Stimulated activated naive CD8-positive, alpha-beta T cell treated with anti-CD3 and anti-CD28 coated beads, Interleukin-15, Interleukin-2, amounts not matched to agents 100 ng/mL and 50 ng/mL, for 24 hours (primary cell): ENCODE measurements at regions not wholly inside any gene's neighbourhood (a gene's known extent, or its start where the extent isn't known, plus 50 kb on each side); places are given as distances from the start of the nearest gene placed in this dataset.

Experiments used
- H3K27ac Mint-ChIP-seq: one replicate; pipeline ENCODE4 v1.8.0; 2021; ENCODE audit warnings: mild to moderate bottlenecking, mixed read lengths
- H3K27me3 Mint-ChIP-seq: one replicate; pipeline ENCODE4 v1.8.0; 2021; ENCODE audit warnings: mixed read lengths
- H3K36me3 Mint-ChIP-seq: one replicate; pipeline ENCODE4 v1.8.0; 2021; ENCODE audit warnings: low read depth, mixed read lengths
- H3K4me1 Mint-ChIP-seq: one replicate; pipeline ENCODE4 v1.8.0; 2021; ENCODE audit warnings: low read depth, mixed read lengths
- H3K4me3 Mint-ChIP-seq: one replicate; pipeline ENCODE4 v1.8.0; 2021; ENCODE audit warnings: mild to moderate bottlenecking, mixed read lengths
- H3K9me3 Mint-ChIP-seq: one replicate; pipeline ENCODE4 v1.8.0; 2021; ENCODE audit warnings: mixed read lengths

GRCh38 chr10:106438386-106438785 lies 726.1 kb downstream of the SORCS1 start:
- no peaks in the 10 kb centered on the region for H3K9me3 Mint-ChIP-seq
- no peak overlapping the region for H3K27ac Mint-ChIP-seq
- H3K4me1 Mint-ChIP-seq = no peaks in the 10 kb centered on the region
- no peaks in the 10 kb centered on the region for H3K27me3 Mint-ChIP-seq
- no peaks in the 10 kb centered on the region for H3K36me3 Mint-ChIP-seq
- no peak overlapping the region for H3K4me3 Mint-ChIP-seq

GRCh38 chr10:106436123-106436715 lies 728.3 kb downstream of the SORCS1 start:
- H3K27ac Mint-ChIP-seq = no peak overlapping the region
- no peaks in the 10 kb centered on the region for H3K36me3 Mint-ChIP-seq
- no peaks in the 10 kb centered on the region for H3K9me3 Mint-ChIP-seq
- H3K4me3 Mint-ChIP-seq = no peak overlapping the region
- no peaks in the 10 kb centered on the region for H3K4me1 Mint-ChIP-seq
- H3K27me3 Mint-ChIP-seq = no peaks in the 10 kb centered on the region

DNA sequence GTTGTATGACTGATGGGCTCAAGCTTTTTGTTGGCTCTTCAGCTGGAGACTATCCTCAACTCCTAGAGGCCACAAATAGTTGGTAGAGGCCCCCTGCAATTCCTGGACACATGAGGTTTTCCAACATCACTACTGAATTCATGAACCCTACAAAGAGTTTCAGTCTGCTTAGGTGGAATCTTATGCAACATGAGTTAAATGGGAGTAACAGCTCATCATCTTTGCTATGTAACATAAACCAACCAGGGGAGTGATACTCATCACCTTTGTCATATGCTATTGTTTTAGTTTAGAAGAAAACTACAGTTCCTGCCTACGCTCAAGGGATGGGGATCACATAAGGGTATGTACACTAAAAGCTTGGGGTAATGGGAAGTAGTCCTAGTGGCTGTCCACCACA lies 729.4 kb downstream of the SORCS1 start:
- Mint-ChIP-seq H3K4me3 (no peak overlapping the region), H3K27me3 (no peaks in the 10 kb centered on the region), H3K36me3 (no peaks in the 10 kb centered on the region), H3K9me3 (no peaks in the 10 kb centered on the region), H3K4me1 (no peaks in the 10 kb centered on the region), H3K27ac (no peak overlapping the region)

- Mint-ChIP-seq H3K36me3 (no peaks in the 10 kb centered on the region), H3K4me1 (no peaks in the 10 kb centered on the region)
These were observed 739.5 kb downstream of the SORCS1 start for GRCh38 chr10:106424981-106425380.

GRCh38 chr10:106424054-106424453 lies 740.5 kb downstream of the SORCS1 start:
- H3K4me3 Mint-ChIP-seq = no peak overlapping the region
- no peak overlapping the region for H3K27ac Mint-ChIP-seq
- H3K9me3 Mint-ChIP-seq = peaks cover 7% of the 10 kb centered on the region
- no peaks in the 10 kb centered on the region for H3K4me1 Mint-ChIP-seq
- no peaks in the 10 kb centered on the region for H3K27me3 Mint-ChIP-seq
- no peaks in the 10 kb centered on the region for H3K36me3 Mint-ChIP-seq

More at GRCh38 chr10:106424981-106425380, 739.5 kb downstream of the SORCS1 start:
- no peak overlapping the region for H3K27ac Mint-ChIP-seq
- no peaks in the 10 kb centered on the region for H3K27me3 Mint-ChIP-seq
- no peak overlapping the region for H3K4me3 Mint-ChIP-seq
- H3K9me3 Mint-ChIP-seq = no peaks in the 10 kb centered on the region

- Mint-ChIP-seq H3K27me3 (no peaks in the 10 kb centered on the region), H3K27ac (no peak overlapping the region), H3K4me1 (no peaks in the 10 kb centered on the region), H3K9me3 (no peaks in the 10 kb centered on the region), H3K4me3 (no peak overlapping the region), H3K36me3 (no peaks in the 10 kb centered on the region)
These were observed 754.2 kb downstream of the SORCS1 start for GRCh38 chr10:106410331-106410730.

- H3K27ac Mint-ChIP-seq = no peak overlapping the region
- H3K36me3 Mint-ChIP-seq = no peaks in the 10 kb centered on the region
- H3K27me3 Mint-ChIP-seq = no peaks in the 10 kb centered on the region
- H3K4me3 Mint-ChIP-seq = no peak overlapping the region
- H3K9me3 Mint-ChIP-seq = peaks cover 4% of the 10 kb centered on the region
- H3K4me1 Mint-ChIP-seq = no peaks in the 10 kb centered on the region
These were observed 759.4 kb downstream of the SORCS1 start for GRCh38 chr10:106405141-106405540.

DNA sequence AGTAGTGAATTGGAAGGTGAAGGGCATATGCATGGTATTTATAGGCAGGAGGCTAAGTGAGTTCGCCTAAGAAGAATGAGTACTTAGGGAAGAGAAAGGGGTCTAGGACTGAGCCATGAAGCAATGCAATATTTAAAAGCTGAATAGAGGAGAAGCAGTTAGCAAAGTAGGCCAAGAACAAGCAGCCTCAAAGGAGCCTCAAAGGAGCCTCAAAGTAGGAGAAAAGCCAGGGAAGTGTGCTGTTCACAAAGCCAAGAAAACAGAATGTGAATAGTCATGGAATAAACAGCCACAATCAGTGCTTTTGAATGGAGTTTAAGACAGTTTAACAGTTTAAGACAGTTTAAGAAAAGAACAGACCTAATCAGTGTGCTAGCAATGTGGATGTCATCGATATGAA lies 762.0 kb downstream of the SORCS1 start:
- H3K36me3 Mint-ChIP-seq = no peaks in the 10 kb centered on the region
- no peaks in the 10 kb centered on the region for H3K4me1 Mint-ChIP-seq
- H3K27me3 Mint-ChIP-seq = no peaks in the 10 kb centered on the region

DNA sequence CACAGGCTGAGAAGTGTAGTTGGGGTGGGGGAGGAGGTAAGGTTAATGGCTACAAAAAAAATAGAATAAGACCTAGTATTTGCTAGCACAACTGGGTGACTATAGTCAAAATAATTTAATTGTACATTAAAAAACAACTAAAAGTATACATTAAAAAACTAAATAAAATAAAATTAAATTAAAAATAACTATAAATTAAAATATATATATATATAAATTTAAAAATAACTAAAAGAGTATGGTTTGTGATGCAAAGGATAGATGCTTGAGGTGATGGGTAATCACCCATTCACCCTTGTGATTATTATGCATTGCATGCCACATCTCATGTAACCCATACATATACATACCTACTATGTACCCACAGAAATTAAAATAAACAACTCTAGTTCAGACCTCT lies 762.5 kb downstream of the SORCS1 start:
- H3K36me3 Mint-ChIP-seq = no peaks in the 10 kb centered on the region
- no peaks in the 10 kb centered on the region for H3K4me1 Mint-ChIP-seq
- H3K27ac Mint-ChIP-seq = no peak overlapping the region

More for the DNA sequence above, 762.0 kb downstream of the SORCS1 start:
- H3K4me3 Mint-ChIP-seq = no peak overlapping the region
- H3K9me3 Mint-ChIP-seq = peaks cover 4% of the 10 kb centered on the region
- no peak overlapping the region for H3K27ac Mint-ChIP-seq

DNA sequence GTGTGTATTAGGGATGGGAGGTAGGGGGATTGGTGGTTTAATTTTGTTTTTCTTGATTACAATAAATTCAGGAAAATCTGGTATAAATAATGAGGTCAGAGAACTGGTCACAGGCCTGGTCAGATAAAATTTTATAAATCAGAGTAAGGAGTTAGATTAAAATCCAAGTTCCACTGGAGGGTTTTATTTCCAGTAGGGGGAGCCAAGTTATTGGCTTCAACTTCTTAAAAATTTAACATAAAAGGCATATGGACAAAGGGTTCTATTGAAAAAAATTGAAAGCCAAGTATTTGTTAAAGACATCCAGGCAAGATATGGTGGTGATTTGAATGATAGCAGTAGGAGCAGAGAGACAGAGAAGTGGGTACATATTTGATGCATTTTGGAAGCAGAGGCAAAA lies 763.3 kb downstream of the SORCS1 start:
- Mint-ChIP-seq H3K36me3 (no peaks in the 10 kb centered on the region), H3K9me3 (peaks cover 4% of the 10 kb centered on the region), H3K27ac (no peak overlapping the region), H3K4me3 (no peak overlapping the region), H3K27me3 (no peaks in the 10 kb centered on the region), H3K4me1 (no peaks in the 10 kb centered on the region)

More for the DNA sequence above, 762.5 kb downstream of the SORCS1 start:
- Mint-ChIP-seq H3K9me3 (peaks cover 4% of the 10 kb centered on the region), H3K27me3 (no peaks in the 10 kb centered on the region), H3K4me3 (no peak overlapping the region)

GRCh38 chr10:106399112-106399511 lies 765.4 kb downstream of the SORCS1 start:
- no peaks in the 10 kb centered on the region for H3K36me3 Mint-ChIP-seq
- no peaks in the 10 kb centered on the region for H3K27me3 Mint-ChIP-seq
- no peaks in the 10 kb centered on the region for H3K4me1 Mint-ChIP-seq
- peaks cover 4% of the 10 kb centered on the region for H3K9me3 Mint-ChIP-seq
- H3K27ac Mint-ChIP-seq = no peak overlapping the region
- H3K4me3 Mint-ChIP-seq = no peak overlapping the region

GRCh38 chr10:106396192-106396591 lies 768.3 kb downstream of the SORCS1 start:
- H3K27me3 Mint-ChIP-seq = no peaks in the 10 kb centered on the region
- peaks cover 4% of the 10 kb centered on the region for H3K9me3 Mint-ChIP-seq
- no peaks in the 10 kb centered on the region for H3K36me3 Mint-ChIP-seq
- H3K4me1 Mint-ChIP-seq = no peaks in the 10 kb centered on the region
- no peak overlapping the region for H3K4me3 Mint-ChIP-seq
- no peak overlapping the region for H3K27ac Mint-ChIP-seq

DNA sequence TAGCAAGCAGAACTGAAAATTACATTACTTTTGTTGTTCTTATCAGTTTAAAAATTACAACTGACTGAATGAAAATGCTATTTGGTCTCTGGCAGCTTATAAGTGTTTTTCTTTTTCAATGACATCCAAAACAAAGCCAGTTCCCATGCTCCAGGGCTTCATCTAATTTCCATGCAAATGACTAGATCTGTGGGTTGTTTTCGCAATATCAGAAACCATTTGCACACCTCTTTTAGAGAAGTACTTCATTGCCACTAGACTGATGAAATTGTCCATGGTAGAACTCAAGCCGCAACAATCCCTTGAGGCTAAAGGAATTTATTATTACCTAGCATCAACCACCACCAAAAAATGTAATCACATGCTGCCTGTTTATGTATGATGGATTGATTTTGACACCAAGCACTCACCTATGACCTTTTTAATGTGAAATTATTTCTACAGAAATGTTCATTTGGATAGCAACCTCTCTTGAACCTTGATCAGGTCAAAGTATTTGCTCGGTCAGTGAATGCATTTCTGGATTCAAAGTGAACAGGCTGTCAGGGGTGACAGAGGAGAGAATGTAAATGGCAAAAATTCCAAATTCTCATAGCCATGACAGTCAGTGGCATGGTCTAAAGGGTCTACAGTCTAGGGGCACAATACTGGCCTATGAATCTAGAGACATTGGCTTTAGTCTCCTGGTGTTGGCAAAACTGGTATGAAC lies 769.3 kb downstream of the SORCS1 start:
- Mint-ChIP-seq H3K4me1 (no peaks in the 10 kb centered on the region), H3K27me3 (no peaks in the 10 kb centered on the region), H3K9me3 (peaks cover under 1% of the 10 kb centered on the region), H3K36me3 (no peaks in the 10 kb centered on the region), H3K4me3 (no peak overlapping the region), H3K27ac (no peak overlapping the region)

DNA sequence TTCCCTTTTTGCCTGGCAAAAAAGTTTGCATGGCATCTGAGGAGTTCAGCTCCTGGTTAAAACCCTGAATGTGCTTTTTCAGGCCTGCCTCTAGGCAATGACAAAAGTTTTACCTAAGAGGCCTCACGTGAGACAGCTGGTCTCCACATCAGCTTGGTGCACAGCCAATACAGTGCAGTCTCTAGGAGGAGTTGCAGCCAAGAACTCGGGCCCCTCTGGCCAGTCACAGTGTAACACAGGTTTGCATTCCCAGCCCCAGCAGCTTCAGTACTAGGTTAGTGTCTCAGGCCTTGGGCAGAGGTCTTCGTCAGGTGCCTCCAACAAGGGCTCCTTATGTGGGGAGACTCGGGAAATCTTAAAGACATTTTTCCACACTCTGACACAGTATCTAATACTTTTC lies 771.7 kb downstream of the SORCS1 start:
- no peaks in the 10 kb centered on the region for H3K36me3 Mint-ChIP-seq
- H3K4me3 Mint-ChIP-seq = no peak overlapping the region
- H3K4me1 Mint-ChIP-seq = no peaks in the 10 kb centered on the region
- no peak overlapping the region for H3K27ac Mint-ChIP-seq
- H3K9me3 Mint-ChIP-seq = no peaks in the 10 kb centered on the region
- H3K27me3 Mint-ChIP-seq = no peaks in the 10 kb centered on the region

DNA sequence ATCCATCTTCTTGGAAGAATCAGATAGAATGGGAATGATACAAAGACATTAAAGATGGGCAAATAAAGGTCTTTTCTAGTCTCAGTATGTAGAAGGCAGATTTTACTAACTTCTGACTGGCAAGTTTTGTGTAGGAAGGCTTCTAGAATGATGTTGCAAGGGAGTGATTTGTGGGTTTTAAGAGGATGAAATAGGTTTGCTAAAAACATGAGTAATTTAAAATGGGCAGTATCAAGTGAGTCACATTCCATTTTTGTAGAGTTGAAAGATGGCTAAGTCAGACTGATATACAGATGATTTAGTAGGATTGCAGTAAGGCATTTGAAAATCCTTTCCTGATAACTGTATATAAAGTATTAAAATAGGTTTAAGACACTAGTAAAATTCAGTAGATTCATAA lies 777.4 kb downstream of the SORCS1 start:
- Mint-ChIP-seq H3K4me1 (no peaks in the 10 kb centered on the region), H3K27ac (no peak overlapping the region), H3K4me3 (no peak overlapping the region), H3K27me3 (no peaks in the 10 kb centered on the region), H3K9me3 (peaks cover 7% of the 10 kb centered on the region), H3K36me3 (no peaks in the 10 kb centered on the region)

GRCh38 chr10:106384496-106384895 lies 780.0 kb downstream of the SORCS1 start:
- Mint-ChIP-seq H3K36me3 (no peaks in the 10 kb centered on the region), H3K9me3 (peaks cover 20% of the 10 kb centered on the region), H3K4me3 (no peak overlapping the region)

More at GRCh38 chr10:106384496-106384895, 780.0 kb downstream of the SORCS1 start:
- Mint-ChIP-seq H3K27me3 (no peaks in the 10 kb centered on the region), H3K27ac (no peak overlapping the region), H3K4me1 (no peaks in the 10 kb centered on the region)
